CD4-positive, alpha-beta T cell (primary cell): ENCODE measurements at regions not wholly inside any gene's neighbourhood (a gene's known extent, or its start where the extent isn't known, plus 50 kb on each side); places are given as distances from the start of the nearest gene placed in this dataset.

ENCODE experiments used
- ATAC-seq: fragments of 200-7000 bp; cut with Tn5 transposase; one replicate; pipeline ENCODE4 v1.10.0; 2022; ENCODE audit warnings: mild to moderate bottlenecking; ENCODE audit not compliant: poor library complexity
- CTCF ChIA-PET: fragments of 350-600 bp; sonication (Branson Sonifier 250); formaldehyde crosslinking; loops from one replicate; lab custom pipeline; 2021; ENCODE audit warnings: antibody characterized with exemption, inconsistent platforms; lab: Charles Lee
- POLR2A ChIA-PET: fragments of 350-600 bp; sonication (Branson Sonifier 250); formaldehyde crosslinking; loops from one replicate; lab custom pipeline; 2021; ENCODE audit warnings: antibody characterized with exemption, inconsistent platforms; lab: Charles Lee
- DNase-seq, 14 experiments: peaks; one replicate each; pipeline ENCODE4 v3.0.0-alpha.2; 2013 to 2020; ENCODE audit warnings: mixed read lengths in 2 of 14
- H3K27ac ChIP-seq, 2 donors: one replicate each; pipeline versions ENCODE4 v1.5.1 to v1.7.0; 2013; ENCODE audit warnings: low read length in 2 of 2, low read depth in 1 of 2, mild to moderate bottlenecking in 1 of 2
- H3K27me3 ChIP-seq, 2 experiments: 1 replicate in 1 of 2; 2 replicates in 1 of 2; pipeline versions ENCODE4 v1.6.1 to v1.7.0; 2013; ENCODE audit warnings: low read length in 2 of 2, control low read depth in 1 of 2, mild to moderate bottlenecking in 1 of 2, moderate library complexity in 1 of 2; ENCODE audit not compliant: insufficient read depth in 2 of 2, control insufficient read depth in 1 of 2
- H3K36me3 ChIP-seq: one replicate; pipeline ENCODE4 v1.6.1; 2013; ENCODE audit warnings: low read length, control low read depth; ENCODE audit not compliant: insufficient read depth
- H3K4me1 ChIP-seq: one replicate; pipeline ENCODE4 v1.6.1; 2013; ENCODE audit warnings: low read length, control low read depth; ENCODE audit not compliant: insufficient read depth
- H3K4me3 ChIP-seq: one replicate; pipeline ENCODE4 v1.5.1; 2013; ENCODE audit warnings: mild to moderate bottlenecking, low read length, moderate library complexity
- H3K9me3 ChIP-seq, 2 experiments: 1 replicate in 1 of 2; 2 replicates in 1 of 2; pipeline versions ENCODE4 v1.6.1 to v1.7.0; 2013; ENCODE audit warnings: low read length in 2 of 2, mild to moderate bottlenecking in 2 of 2, control low read depth in 1 of 2, moderate library complexity in 1 of 2; ENCODE audit not compliant: control insufficient read depth in 1 of 2, insufficient read depth in 1 of 2
- H3K27ac Mint-ChIP-seq: one replicate; pipeline ENCODE4 v1.8.0; 2020; ENCODE audit warnings: mixed read lengths
- H3K27me3 Mint-ChIP-seq: one replicate; pipeline ENCODE4 v1.8.0; 2021; ENCODE audit warnings: mixed read lengths
- H3K36me3 Mint-ChIP-seq: one replicate; pipeline ENCODE4 v1.8.0; 2021; ENCODE audit warnings: low read depth, mixed read lengths
- H3K4me1 Mint-ChIP-seq: one replicate; pipeline ENCODE4 v1.8.0; 2021; ENCODE audit warnings: low read depth, mixed read lengths
- H3K4me3 Mint-ChIP-seq: one replicate; pipeline ENCODE4 v1.8.0; 2020; ENCODE audit warnings: mild to moderate bottlenecking, mixed read lengths
- H3K9me3 Mint-ChIP-seq: one replicate; pipeline ENCODE4 v1.8.0; 2020; ENCODE audit warnings: mixed read lengths
- CTCF ChIP-seq: fragments of 200-600 bp; IDR thresholded peaks from one replicate; pipeline ENCODE4 v1.8.0; 2022; ENCODE audit warnings: antibody characterized with exemption, mild to moderate bottlenecking
- intact Hi-C, 2 experiments: fragments of 100-400 bp; cut with DNase I in 1 of 2; cut with micrococcal nuclease in 1 of 2; formaldehyde crosslinking; loops; one replicate each; pipeline versions ENCODE4 v1.15.1 to v1.9.0; 2023 to 2025; cut with DNase I, micrococcal nuclease

GRCh38 chr13:111861319-111861718, 205.6 kb upstream of the SOX1 start:
- H3K4me3 ChIP-seq = no peak overlapping the region
- ATAC-seq (no peak), DNase-seq (no peak)
- ChIA-PET POLR2A (no interaction called here), CTCF (no interaction called here)
- no peaks in the 10 kb centered on the region for H3K27me3 ChIP-seq
- no peaks in the 10 kb centered on the region for H3K36me3 ChIP-seq
- intact Hi-C loops = no loop called here
- no peak for TF ChIP-seq CTCF
- Mint-ChIP-seq H3K27ac (no peak overlapping the region), H3K4me1 (no peaks in the 10 kb centered on the region), H3K27me3 (peaks cover 10% of the 10 kb centered on the region), H3K4me3 (no peak overlapping the region), H3K36me3 (no peaks in the 10 kb centered on the region), H3K9me3 (no peaks in the 10 kb centered on the region)
- peaks cover 0 to 29% of the 10 kb centered on the region in 2 experiments for H3K9me3 ChIP-seq
- H3K27ac ChIP-seq = no peak overlapping the region
- no peaks in the 10 kb centered on the region for H3K4me1 ChIP-seq

GRCh38 chr13:111861766-111862366, 205.1 kb upstream of the SOX1 start:
- Mint-ChIP-seq H3K36me3 (no peaks in the 10 kb centered on the region), H3K4me3 (no peak overlapping the region), H3K9me3 (no peaks in the 10 kb centered on the region), H3K27ac (no peak overlapping the region), H3K27me3 (peaks cover 10% of the 10 kb centered on the region), H3K4me1 (no peaks in the 10 kb centered on the region)
- H3K4me3 ChIP-seq = no peak overlapping the region
- H3K36me3 ChIP-seq = no peaks in the 10 kb centered on the region
- peaks cover 0 to 26% of the 10 kb centered on the region in 2 experiments for H3K9me3 ChIP-seq
- DNase-seq = no peak
- H3K27ac ChIP-seq = no peak overlapping the region
- H3K4me1 ChIP-seq = no peaks in the 10 kb centered on the region
- POLR2A ChIA-PET = no interaction called here
- CTCF ChIA-PET = no interaction called here
- TF ChIP-seq CTCF = no peak
- H3K27me3 ChIP-seq = no peaks in the 10 kb centered on the region
- intact Hi-C loops = no loop called here
- no peak for ATAC-seq

- no peaks in the 10 kb centered on the region for H3K4me1 Mint-ChIP-seq
- H3K9me3 Mint-ChIP-seq = peaks cover 3% of the 10 kb centered on the region
- ChIA-PET POLR2A (no interaction called here), CTCF (no interaction called here)
- no peak overlapping the region for H3K4me3 ChIP-seq
- peaks cover 0 to 26% of the 10 kb centered on the region in 2 experiments for H3K9me3 ChIP-seq
- no peaks in the 10 kb centered on the region for H3K36me3 ChIP-seq
- TF ChIP-seq CTCF = no peak
- H3K4me3 Mint-ChIP-seq = no peak overlapping the region
- H3K27me3 Mint-ChIP-seq = peaks cover 4% of the 10 kb centered on the region
- H3K27me3 ChIP-seq = no peaks in the 10 kb centered on the region
- ATAC-seq (no peak), DNase-seq (no peak)
- no peak overlapping the region for H3K27ac ChIP-seq
- no peak overlapping the region for H3K27ac Mint-ChIP-seq
- no peaks in the 10 kb centered on the region for H3K4me1 ChIP-seq
- intact Hi-C loops = no loop called here
- no peaks in the 10 kb centered on the region for H3K36me3 Mint-ChIP-seq
Observed at GRCh38 chr13:111862836-111863815, 203.8 kb upstream of the SOX1 start.
